Esophagus muscularis mucosa (tissue), 4 donors: ENCODE measurements at regions not wholly inside any gene's neighbourhood (a gene's known extent, or its start where the extent isn't known, plus 50 kb on each side); places are given as distances from the start of the nearest gene placed in this dataset.

Experiments
- DNase-seq: peaks from one replicate; pipeline ENCODE4 v3.0.0-alpha.2; 2017; ENCODE audit errors: extremely low spot score
- H3K27ac ChIP-seq, 4 donors: fragments of 200-600 bp; sonication (generic); replicated peaks in 1 of 4; 1 replicate in 3 of 4; 2 replicates in 1 of 4; pipeline ENCODE4 v1.5.1; 2016 to 2019; ENCODE audit warnings: mild to moderate bottlenecking in 1 of 4
- H3K27me3 ChIP-seq, 4 donors: fragments of 200-600 bp; sonication (generic); one replicate each; pipeline versions ENCODE4 v1.5.1 to v1.6.0; 2016 to 2019
- H3K36me3 ChIP-seq, 4 donors: fragments of 200-600 bp; sonication (generic); one replicate each; pipeline ENCODE4 v1.5.1; 2016 to 2019
- H3K4me1 ChIP-seq, 4 donors: fragments of 200-600 bp; sonication (generic); one replicate each; pipeline ENCODE4 v1.5.1; 2016 to 2019
- H3K4me3 ChIP-seq, 4 donors: fragments of 200-600 bp; sonication (generic); 1 replicate in 2 of 4; 2 replicates in 2 of 4; pipeline ENCODE4 v1.5.1; 2016 to 2019; ENCODE audit warnings: mild to moderate bottlenecking in 4 of 4, moderate library complexity in 1 of 4
- H3K9me3 ChIP-seq, 4 donors: fragments of 200-600 bp; sonication (generic); 1 replicate in 3 of 4; 2 replicates in 1 of 4; pipeline ENCODE4 v1.5.1; 2016 to 2019
- EP300 ChIP-seq: sonication (generic); formaldehyde crosslinking; IDR thresholded peaks from one replicate; pipeline ENCODE4 v1.6.1; 2017; ENCODE audit warnings: antibody characterized with exemption
- POLR2A ChIP-seq: fragments of 450-650 bp; IDR thresholded peaks from one replicate; pipeline ENCODE4 v1.6.1; 2017; ENCODE audit warnings: antibody characterized with exemption, moderate library complexity, mild to moderate bottlenecking, low read depth
- POLR2AphosphoS5 ChIP-seq, 2 donors: sonication (generic); formaldehyde crosslinking; IDR thresholded peaks; one replicate each; pipeline ENCODE4 v1.6.1; 2017; ENCODE audit warnings: antibody characterized with exemption in 2 of 2
- WGBS: methylation state at CpG from one replicate; pipeline ENCODE4 v1.1.5; 2018; 5-methylcytosine and 5-hydroxymethylcytosine counted together
- intact Hi-C: fragments of 100-400 bp; cut with DNase I; formaldehyde crosslinking; loops from one replicate; pipeline ENCODE4 v1.15.1; 2023
- TF ChIP-seq, protein P1 (sequence below), 3 experiments: fragments of 200-600 bp in 2 of 3; fragments of 450-650 bp in 1 of 3; sonication (generic) in 2 of 3; IDR thresholded peaks; one replicate each; pipeline ENCODE4 v1.5.1; 2017 to 2019; ENCODE audit warnings: antibody characterized with exemption in 3 of 3, mild to moderate bottlenecking in 2 of 3, moderate library complexity in 1 of 3

DNA sequence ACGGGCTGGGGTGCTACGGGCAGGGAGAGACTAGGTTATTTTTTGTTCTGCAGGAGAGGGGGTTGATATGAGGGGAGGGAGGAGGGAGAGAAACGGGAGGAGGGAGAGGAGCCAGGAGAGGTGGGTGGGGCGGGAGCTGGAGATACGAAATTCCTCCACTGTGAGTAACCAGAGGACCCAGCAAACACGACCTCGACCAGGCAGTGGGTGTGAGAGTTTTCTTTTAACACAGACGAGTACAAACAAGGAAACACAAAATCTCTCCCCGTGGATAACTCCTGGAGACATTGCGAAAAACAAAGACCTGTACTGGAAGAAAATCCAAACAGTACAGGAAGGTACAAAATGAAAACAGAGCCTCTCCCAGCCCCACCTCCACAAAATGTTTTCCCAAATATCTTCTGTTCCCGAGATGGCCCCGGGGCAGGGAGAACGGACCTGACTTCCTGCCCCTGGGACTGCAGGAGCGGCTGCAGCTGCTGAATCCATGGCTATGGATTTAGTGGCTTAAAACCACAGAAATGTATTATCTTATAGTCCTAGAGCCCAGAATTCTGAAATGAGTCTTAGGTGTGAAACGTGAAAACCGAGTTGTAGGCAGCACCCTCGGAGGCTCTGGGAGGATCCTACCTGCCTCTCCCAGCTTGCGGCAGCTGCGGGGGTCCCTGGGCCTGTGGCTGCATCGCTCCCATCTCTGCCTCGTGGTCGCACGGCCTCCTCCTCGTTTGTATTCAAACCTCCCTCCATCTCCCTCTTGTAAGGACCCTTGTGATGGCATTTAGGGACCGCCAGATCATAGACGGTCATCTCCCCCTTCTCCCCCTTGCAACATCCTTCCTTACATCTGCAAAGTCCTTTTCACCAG lies 82.2 kb downstream of the RIPK4 start:
- no peak overlapping the region for H3K4me3 ChIP-seq
- TF ChIP-seq, protein P1, sequence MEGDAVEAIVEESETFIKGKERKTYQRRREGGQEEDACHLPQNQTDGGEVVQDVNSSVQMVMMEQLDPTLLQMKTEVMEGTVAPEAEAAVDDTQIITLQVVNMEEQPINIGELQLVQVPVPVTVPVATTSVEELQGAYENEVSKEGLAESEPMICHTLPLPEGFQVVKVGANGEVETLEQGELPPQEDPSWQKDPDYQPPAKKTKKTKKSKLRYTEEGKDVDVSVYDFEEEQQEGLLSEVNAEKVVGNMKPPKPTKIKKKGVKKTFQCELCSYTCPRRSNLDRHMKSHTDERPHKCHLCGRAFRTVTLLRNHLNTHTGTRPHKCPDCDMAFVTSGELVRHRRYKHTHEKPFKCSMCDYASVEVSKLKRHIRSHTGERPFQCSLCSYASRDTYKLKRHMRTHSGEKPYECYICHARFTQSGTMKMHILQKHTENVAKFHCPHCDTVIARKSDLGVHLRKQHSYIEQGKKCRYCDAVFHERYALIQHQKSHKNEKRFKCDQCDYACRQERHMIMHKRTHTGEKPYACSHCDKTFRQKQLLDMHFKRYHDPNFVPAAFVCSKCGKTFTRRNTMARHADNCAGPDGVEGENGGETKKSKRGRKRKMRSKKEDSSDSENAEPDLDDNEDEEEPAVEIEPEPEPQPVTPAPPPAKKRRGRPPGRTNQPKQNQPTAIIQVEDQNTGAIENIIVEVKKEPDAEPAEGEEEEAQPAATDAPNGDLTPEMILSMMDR (IDR thresholded peaks at IDR 0.05): no peak
- TF ChIP-seq EP300: no peak
- no peak for TF ChIP-seq POLR2AphosphoS5 (IDR thresholded peaks at IDR 0.05)
- no peak for TF ChIP-seq POLR2A
- H3K27ac ChIP-seq: no peak overlapping the region
- H3K9me3 ChIP-seq: no peaks in the 10 kb centered on the region
- no peaks in the 10 kb centered on the region for H3K4me1 ChIP-seq
- WGBS: 55% methylated on average over 26 of the region's 26 CpGs
- DNase-seq: no peak
- intact Hi-C loops: no loop called here
- no peaks in the 10 kb centered on the region for H3K36me3 ChIP-seq
- peaks cover 0 to 53% (median 0%) of the 10 kb centered on the region in 4 donors for H3K27me3 ChIP-seq

DNA sequence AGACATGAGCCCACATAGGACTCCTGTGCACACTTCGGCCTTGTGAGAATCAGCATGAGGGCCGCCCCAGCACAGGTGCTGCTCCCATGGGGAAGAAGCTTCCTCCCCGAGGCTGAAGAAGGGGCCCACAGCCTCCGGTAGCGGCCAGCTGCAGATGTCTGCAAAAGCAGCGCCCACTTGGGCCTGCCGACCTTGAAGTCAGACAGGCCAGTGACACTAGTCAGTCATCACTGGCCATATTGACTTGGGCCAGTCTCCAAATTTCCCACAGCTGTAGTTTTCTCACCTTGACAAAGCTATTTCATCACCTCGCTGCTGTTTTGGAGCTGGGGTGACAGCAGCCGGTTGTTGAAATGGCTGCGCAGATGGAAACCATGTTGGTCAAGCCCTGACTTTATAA lies 83.0 kb downstream of the RIPK4 start:
- peaks cover 3 to 7% (median 7%) of the 10 kb centered on the region in 4 donors for H3K4me1 ChIP-seq
- no peak overlapping the region for H3K27ac ChIP-seq
- intact Hi-C loops: no loop called here
- peaks cover 0 to 53% (median 0%) of the 10 kb centered on the region in 4 donors for H3K27me3 ChIP-seq
- TF ChIP-seq POLR2AphosphoS5 (IDR thresholded peaks at IDR 0.05): no peak
- TF ChIP-seq, protein P1 (IDR thresholded peaks at IDR 0.05): no peak
- no peak for TF ChIP-seq POLR2A
- no peak for TF ChIP-seq EP300
- H3K36me3 ChIP-seq: no peaks in the 10 kb centered on the region
- 98% methylated on average over 5 of the region's 10 CpGs for WGBS
- no peak overlapping the region for H3K4me3 ChIP-seq
- H3K9me3 ChIP-seq: no peaks in the 10 kb centered on the region
- DNase-seq: no peak

DNA sequence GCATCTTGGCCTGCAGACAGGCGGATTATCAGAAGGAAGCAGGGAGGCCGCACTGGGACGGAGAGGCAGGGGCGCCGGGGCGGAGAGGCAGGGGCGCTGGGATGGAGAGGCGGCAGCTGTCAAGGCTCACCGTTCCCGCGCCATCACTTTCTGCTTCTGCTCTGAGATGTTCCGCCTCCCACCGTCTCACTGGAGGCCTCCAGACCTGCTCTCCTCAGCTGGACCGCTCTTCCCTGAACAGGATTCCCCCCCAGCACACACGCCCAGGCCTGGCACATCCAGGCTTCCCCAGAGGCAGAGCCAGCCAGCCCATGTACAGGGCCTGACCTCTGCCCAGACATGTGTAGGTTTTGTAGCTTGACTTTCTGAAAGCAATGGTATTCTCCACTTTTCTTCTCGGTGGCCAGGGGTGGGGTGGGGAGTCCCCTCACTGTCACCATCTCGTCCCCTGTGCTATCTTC lies 84.1 kb downstream of the RIPK4 start:
- H3K36me3 ChIP-seq: no peaks in the 10 kb centered on the region
- H3K9me3 ChIP-seq: no peaks in the 10 kb centered on the region
- H3K4me3 ChIP-seq: no peak overlapping the region
- DNase-seq: no peak
- H3K4me1 ChIP-seq: peaks cover 9 to 16% (median 15%) of the 10 kb centered on the region in 4 donors
- H3K27ac ChIP-seq: no peak overlapping the region
- intact Hi-C loops: no loop called here
- TF ChIP-seq POLR2AphosphoS5 (IDR thresholded peaks at IDR 0.05) (no peak), POLR2A (no peak), EP300 (no peak)
- TF ChIP-seq, protein P1 (IDR thresholded peaks at IDR 0.05): no peak
- H3K27me3 ChIP-seq: peaks cover 0 to 53% (median 0%) of the 10 kb centered on the region in 4 donors
- whole genome bisulfite sequencing: 85% methylated on average over 14 of the region's 17 CpGs

DNA sequence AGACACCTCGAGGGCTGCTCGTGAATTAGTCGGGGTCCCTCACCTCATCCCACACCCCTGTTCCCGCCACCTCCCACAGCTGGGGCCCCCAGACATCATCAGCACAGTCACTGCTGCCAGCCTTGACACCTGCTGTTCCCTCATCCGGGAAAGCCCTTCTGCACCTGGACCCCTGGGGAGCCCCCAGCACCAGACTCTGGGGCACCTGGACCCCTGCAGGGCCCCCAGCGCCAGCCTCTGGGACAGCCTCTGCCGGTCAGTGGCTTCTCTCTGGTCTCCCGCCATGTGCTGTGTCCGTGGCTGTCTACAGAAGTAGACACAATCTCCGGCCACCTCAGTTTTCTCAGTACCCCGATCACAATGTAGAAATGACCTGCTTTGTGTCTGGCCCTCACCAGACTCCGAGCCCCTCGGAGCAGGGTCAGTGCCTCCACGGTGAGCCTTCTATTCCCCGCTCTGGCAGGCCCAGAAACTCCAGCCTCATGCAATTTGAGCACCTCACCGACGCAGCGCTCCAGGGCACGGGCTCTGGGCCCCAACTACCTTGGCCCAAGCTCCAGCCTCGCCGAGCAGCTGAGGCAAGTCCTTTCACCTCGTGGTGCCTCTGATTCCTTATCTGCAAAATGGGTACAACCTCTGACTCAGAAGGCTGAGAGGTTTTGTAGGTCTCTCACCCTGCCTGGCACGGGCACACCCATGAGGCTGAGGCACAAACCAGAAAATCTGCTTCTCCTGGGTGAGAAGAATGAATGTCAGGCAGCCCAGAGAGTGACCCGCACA lies 84.7 kb downstream of the RIPK4 start:
- 95% methylated on average over 19 of the region's 24 CpGs for WGBS
- Histone ChIP-seq H3K9me3 (no peaks in the 10 kb centered on the region), H3K27me3 (peaks cover 0 to 53% (median 0%) of the 10 kb centered on the region in 4 donors), H3K4me3 (no peak overlapping the region), H3K36me3 (no peaks in the 10 kb centered on the region), H3K4me1 (peaks cover 9 to 16% (median 15%) of the 10 kb centered on the region in 4 donors), H3K27ac (no peak overlapping the region)
- no peak for DNase-seq
- TF ChIP-seq, protein P1 (IDR thresholded peaks at IDR 0.05): no peak
- TF ChIP-seq EP300 (no peak), POLR2AphosphoS5 (IDR thresholded peaks at IDR 0.05) (no peak), POLR2A (no peak)
- intact Hi-C loops: no loop called here
